ENCODE measurements at regions not wholly inside any gene's neighbourhood (a gene's known extent, or its start where the extent isn't known, plus 50 kb on each side); places are given as distances from the start of the nearest gene placed in this dataset.

DNA sequence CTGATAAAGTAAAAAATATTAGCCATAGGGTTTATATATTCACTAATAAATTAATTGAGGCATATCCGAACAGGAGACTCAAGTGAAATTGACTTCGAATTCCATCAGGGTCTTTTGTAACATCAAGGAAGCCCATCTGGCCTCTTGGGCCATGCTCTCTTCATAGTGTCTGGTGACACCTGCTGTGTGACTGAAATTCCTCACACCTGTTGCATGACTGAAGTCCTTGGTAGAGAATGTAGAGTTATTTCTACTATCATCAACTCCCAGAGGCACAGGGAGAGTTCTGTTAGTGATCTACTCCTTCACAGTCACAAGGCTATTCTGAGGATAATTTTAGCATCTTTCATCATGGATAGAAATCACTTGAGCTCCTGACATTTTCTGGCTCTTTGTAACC lies 138.3 kb upstream of the LSM8 start:
- TF ChIP-seq POLR2A (IDR thresholded peaks at IDR 0.05) = no peak
- TF ChIP-seq CTCF (IDR thresholded peaks at IDR 0.05) = no peak
- 70 to 86% (median 78%) methylated on average over 2 of the region's 2 CpGs for WGBS, 4 donors
- H3K27me3 ChIP-seq = no peaks in the 10 kb centered on the region
- no peak overlapping the region for H3K27ac ChIP-seq
- intact Hi-C loops (cut with DNase I) = no loop called here
- no peak overlapping the region for H3K4me3 ChIP-seq
- H3K4me1 ChIP-seq (replicated peaks in 1 of 2) = no peaks in the 10 kb centered on the region
- DNase-seq = no peak
- H3K36me3 ChIP-seq (replicated peaks in 1 of 2) = no peaks in the 10 kb centered on the region
- no peaks in the 10 kb centered on the region for H3K9me3 ChIP-seq (replicated peaks in 1 of 3)

GRCh38 chr7:118046086-118046485 lies 137.9 kb upstream of the LSM8 start:
- 72 to 86% (median 84%) methylated on average over 2 of the region's 2 CpGs for WGBS, 4 donors
- Histone ChIP-seq H3K4me3 (no peak overlapping the region), H3K4me1 (replicated peaks in 1 of 2) (no peaks in the 10 kb centered on the region), H3K9me3 (replicated peaks in 1 of 3) (no peaks in the 10 kb centered on the region), H3K27ac (no peak overlapping the region), H3K27me3 (no peaks in the 10 kb centered on the region), H3K36me3 (replicated peaks in 1 of 2) (no peaks in the 10 kb centered on the region)
- TF ChIP-seq POLR2A (IDR thresholded peaks at IDR 0.05) = no peak
- TF ChIP-seq CTCF (IDR thresholded peaks at IDR 0.05) = no peak
- no peak for DNase-seq
- intact Hi-C loops (cut with DNase I) = no loop called here

- 62 to 77% (median 66%) methylated on average over 2 of the region's 2 CpGs for WGBS, 4 donors
- H3K27me3 ChIP-seq = no peaks in the 10 kb centered on the region
- no peak for DNase-seq
- H3K4me1 ChIP-seq (replicated peaks in 1 of 2) = no peaks in the 10 kb centered on the region
- H3K36me3 ChIP-seq (replicated peaks in 1 of 2) = no peaks in the 10 kb centered on the region
- H3K9me3 ChIP-seq (replicated peaks in 1 of 3) = no peaks in the 10 kb centered on the region
- TF ChIP-seq POLR2A (IDR thresholded peaks at IDR 0.05) (no peak), CTCF (IDR thresholded peaks at IDR 0.05) (no peak)
- H3K4me3 ChIP-seq = no peak overlapping the region
- intact Hi-C loops (cut with DNase I) = no loop called here
- no peak overlapping the region for H3K27ac ChIP-seq
These were observed 137.2 kb upstream of the LSM8 start for GRCh38 chr7:118046801-118047200.

DNA sequence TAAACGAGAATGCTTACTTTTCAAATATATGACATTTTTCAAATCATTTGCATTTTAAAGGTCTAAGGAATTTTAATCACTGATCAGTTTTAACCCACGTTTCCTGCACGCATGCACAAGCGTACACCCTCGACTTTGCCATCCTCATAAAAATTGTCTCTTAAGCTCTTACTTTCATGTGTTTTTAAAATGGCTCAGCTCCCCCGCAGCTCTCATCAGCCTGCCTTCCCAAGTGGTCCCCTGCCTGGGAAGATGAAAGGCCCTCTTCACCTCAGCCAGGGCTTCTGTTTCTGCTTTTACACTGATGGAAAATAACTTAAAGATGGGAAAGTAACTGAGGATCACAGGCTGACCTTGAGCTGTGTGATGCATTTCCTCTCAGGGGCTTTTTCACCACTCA lies 131.6 kb upstream of the LSM8 start:
- DNase-seq = no peak
- no peaks in the 10 kb centered on the region for H3K36me3 ChIP-seq (replicated peaks in 1 of 2)
- H3K9me3 ChIP-seq (replicated peaks in 1 of 3) = no peaks in the 10 kb centered on the region
- TF ChIP-seq CTCF (IDR thresholded peaks at IDR 0.05) = no peak
- TF ChIP-seq POLR2A (IDR thresholded peaks at IDR 0.05) = no peak
- H3K4me1 ChIP-seq (replicated peaks in 1 of 2) = no peaks in the 10 kb centered on the region
- intact Hi-C loops (cut with DNase I) = no loop called here
- no peak overlapping the region for H3K4me3 ChIP-seq
- no peaks in the 10 kb centered on the region for H3K27me3 ChIP-seq
- no peak overlapping the region for H3K27ac ChIP-seq
- WGBS, 4 donors = 50 to 68% (median 60%) methylated on average over 6 of the region's 6 CpGs

Data from adrenal gland (tissue), 9 donors.